ENCODE measurements at regions not wholly inside any gene's neighbourhood (a gene's known extent, or its start where the extent isn't known, plus 50 kb on each side); places are given as distances from the start of the nearest gene placed in this dataset.

DNA sequence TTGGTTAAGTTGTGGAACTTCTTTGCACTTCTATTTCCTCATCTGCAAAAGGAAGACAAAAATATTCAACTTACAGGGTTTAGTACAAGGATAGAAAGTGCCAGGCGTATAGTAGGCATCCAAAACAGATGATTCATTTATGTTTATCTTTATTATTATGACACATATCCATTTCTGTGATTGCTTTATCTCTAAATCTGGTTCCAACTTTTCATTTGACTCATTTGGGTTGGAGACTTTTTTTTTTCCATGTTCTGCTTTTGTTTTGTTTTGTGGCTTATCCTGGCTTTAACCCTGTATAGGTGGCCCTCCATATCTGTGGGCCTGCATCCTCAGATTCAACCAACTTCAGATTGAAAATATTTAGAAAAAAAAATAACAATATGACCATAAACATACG, 186.7 kb upstream of the SLC24A2 start:
- TF ChIP-seq, protein P1, sequence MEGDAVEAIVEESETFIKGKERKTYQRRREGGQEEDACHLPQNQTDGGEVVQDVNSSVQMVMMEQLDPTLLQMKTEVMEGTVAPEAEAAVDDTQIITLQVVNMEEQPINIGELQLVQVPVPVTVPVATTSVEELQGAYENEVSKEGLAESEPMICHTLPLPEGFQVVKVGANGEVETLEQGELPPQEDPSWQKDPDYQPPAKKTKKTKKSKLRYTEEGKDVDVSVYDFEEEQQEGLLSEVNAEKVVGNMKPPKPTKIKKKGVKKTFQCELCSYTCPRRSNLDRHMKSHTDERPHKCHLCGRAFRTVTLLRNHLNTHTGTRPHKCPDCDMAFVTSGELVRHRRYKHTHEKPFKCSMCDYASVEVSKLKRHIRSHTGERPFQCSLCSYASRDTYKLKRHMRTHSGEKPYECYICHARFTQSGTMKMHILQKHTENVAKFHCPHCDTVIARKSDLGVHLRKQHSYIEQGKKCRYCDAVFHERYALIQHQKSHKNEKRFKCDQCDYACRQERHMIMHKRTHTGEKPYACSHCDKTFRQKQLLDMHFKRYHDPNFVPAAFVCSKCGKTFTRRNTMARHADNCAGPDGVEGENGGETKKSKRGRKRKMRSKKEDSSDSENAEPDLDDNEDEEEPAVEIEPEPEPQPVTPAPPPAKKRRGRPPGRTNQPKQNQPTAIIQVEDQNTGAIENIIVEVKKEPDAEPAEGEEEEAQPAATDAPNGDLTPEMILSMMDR (IDR thresholded peaks at IDR 0.05 in 4 of 5, conservative IDR thresholded peaks at IDR 0.05 in 1 of 5), result no peak
- no peak for TF ChIP-seq POLR2A (IDR thresholded peaks at IDR 0.05)
